Type B pancreatic cell (in vitro differentiated cells): ENCODE measurements at regions not wholly inside any gene's neighbourhood (a gene's known extent, or its start where the extent isn't known, plus 50 kb on each side); places are given as distances from the start of the nearest gene placed in this dataset.

Experiments
- DNase-seq: peaks from one replicate; pipeline ENCODE4 v3.0.0; 2021; ENCODE audit warnings: mixed read lengths; ENCODE audit not compliant: unreplicated experiment; ENCODE audit errors: extremely low spot score
- H3K27ac Mint-ChIP-seq: 2 replicates; pipeline ENCODE4 v1.8.0; 2021; ENCODE audit warnings: mild to moderate bottlenecking, mixed read lengths
- H3K27me3 Mint-ChIP-seq: 2 replicates; pipeline ENCODE4 v1.8.0; 2021; ENCODE audit warnings: mixed read lengths
- H3K36me3 Mint-ChIP-seq: 2 replicates; pipeline ENCODE4 v1.8.0; 2021; ENCODE audit warnings: mixed read lengths
- H3K4me1 Mint-ChIP-seq: one replicate; pipeline ENCODE4 v1.8.0; 2021; ENCODE audit warnings: mixed read lengths; ENCODE audit not compliant: unreplicated experiment
- H3K4me3 Mint-ChIP-seq: 2 replicates; pipeline ENCODE4 v1.8.0; 2021; ENCODE audit warnings: mild to moderate bottlenecking, mixed read lengths
- H3K9me3 Mint-ChIP-seq: 2 replicates; pipeline ENCODE4 v1.8.0; 2021; ENCODE audit warnings: mixed read lengths
- TF ChIP-seq, protein P1 (sequence below): fragments of 200-600 bp; sonication (generic); conservative IDR thresholded peaks from 2 replicates; pipeline ENCODE4 v1.5.0; 2021; ENCODE audit warnings: antibody characterized with exemption, mild to moderate bottlenecking

DNA sequence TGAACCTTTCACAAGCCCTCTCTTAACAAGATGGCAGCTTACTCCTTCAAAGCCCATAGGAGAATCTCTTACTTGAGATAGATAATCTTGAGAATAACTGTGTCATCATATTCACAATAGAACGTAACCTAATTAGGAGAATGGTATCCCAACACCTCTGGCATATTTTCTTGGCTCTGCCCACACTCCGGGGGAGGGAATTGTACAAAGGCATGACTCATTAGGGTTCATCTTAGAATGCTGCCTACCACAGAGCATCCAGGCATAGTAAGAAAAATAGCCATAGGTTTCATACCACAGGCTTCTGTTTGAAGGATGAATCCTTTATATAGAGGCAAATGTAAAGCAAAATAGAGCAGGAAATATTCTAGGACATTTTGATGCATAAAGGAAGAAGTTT, 1100.6 kb upstream of the CITED2 start:
- no peak for DNase-seq
- H3K4me3 Mint-ChIP-seq, result no peak overlapping the region
- H3K9me3 Mint-ChIP-seq, result no peaks in the 10 kb centered on the region
- no peaks in the 10 kb centered on the region for H3K27me3 Mint-ChIP-seq
- no peaks in the 10 kb centered on the region for H3K36me3 Mint-ChIP-seq
- no peak overlapping the region for H3K27ac Mint-ChIP-seq
- TF ChIP-seq, protein P1, sequence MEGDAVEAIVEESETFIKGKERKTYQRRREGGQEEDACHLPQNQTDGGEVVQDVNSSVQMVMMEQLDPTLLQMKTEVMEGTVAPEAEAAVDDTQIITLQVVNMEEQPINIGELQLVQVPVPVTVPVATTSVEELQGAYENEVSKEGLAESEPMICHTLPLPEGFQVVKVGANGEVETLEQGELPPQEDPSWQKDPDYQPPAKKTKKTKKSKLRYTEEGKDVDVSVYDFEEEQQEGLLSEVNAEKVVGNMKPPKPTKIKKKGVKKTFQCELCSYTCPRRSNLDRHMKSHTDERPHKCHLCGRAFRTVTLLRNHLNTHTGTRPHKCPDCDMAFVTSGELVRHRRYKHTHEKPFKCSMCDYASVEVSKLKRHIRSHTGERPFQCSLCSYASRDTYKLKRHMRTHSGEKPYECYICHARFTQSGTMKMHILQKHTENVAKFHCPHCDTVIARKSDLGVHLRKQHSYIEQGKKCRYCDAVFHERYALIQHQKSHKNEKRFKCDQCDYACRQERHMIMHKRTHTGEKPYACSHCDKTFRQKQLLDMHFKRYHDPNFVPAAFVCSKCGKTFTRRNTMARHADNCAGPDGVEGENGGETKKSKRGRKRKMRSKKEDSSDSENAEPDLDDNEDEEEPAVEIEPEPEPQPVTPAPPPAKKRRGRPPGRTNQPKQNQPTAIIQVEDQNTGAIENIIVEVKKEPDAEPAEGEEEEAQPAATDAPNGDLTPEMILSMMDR, result no peak
- no peaks in the 10 kb centered on the region for H3K4me1 Mint-ChIP-seq

DNA sequence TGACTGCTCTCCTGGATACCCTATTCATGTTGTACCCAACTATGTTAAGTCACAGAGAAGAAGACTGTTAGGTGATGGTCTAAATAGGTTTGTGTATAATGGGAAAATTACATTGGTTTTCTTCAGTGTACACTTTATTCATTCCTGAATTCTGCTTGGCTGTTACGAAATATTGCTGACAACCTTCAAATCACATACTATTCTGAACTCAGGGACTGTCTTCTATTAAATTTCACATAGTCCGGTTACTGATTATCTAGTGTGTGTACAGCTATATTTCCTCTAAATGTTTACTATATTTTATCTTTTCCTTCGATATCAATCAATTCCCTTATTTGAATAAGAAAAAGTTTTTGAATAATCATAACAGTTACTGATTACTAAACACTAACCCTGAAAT, 1090.3 kb upstream of the CITED2 start:
- DNase-seq, result no peak
- H3K9me3 Mint-ChIP-seq, result peaks cover 9% of the 10 kb centered on the region
- H3K27me3 Mint-ChIP-seq, result no peaks in the 10 kb centered on the region
- H3K4me1 Mint-ChIP-seq, result peaks cover 18% of the 10 kb centered on the region
- no peak overlapping the region for H3K4me3 Mint-ChIP-seq
- H3K27ac Mint-ChIP-seq, result no peak overlapping the region
- TF ChIP-seq, protein P1, result no peak
- H3K36me3 Mint-ChIP-seq, result peaks cover 4% of the 10 kb centered on the region

DNA sequence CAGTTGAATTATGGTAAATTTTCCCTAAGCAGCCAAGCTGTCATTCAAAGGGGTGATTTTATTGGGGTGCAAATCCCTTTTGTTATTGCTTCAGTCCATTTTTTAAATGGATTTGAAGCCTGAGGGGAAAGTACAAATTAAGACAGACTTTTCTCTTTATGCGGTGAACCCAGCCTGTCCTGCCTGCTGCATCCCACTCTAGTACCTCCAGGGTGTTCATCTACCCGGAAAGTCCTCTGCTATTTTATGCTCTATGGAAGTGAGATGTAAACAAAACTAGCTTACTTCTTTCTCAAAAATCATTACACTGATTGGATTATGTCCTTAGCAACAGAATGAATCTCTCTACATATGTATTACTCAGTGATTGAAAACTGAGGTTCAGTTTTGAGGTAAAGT, 1088.9 kb upstream of the CITED2 start:
- DNase-seq, result no peak
- Mint-ChIP-seq H3K9me3 (peaks cover 17% of the 10 kb centered on the region), H3K4me3 (no peak overlapping the region), H3K27ac (peak overlapping the region; percentile 73), H3K4me1 (peaks cover 28% of the 10 kb centered on the region), H3K36me3 (peaks cover 4% of the 10 kb centered on the region), H3K27me3 (no peaks in the 10 kb centered on the region)
- TF ChIP-seq, protein P1, result no peak

DNA sequence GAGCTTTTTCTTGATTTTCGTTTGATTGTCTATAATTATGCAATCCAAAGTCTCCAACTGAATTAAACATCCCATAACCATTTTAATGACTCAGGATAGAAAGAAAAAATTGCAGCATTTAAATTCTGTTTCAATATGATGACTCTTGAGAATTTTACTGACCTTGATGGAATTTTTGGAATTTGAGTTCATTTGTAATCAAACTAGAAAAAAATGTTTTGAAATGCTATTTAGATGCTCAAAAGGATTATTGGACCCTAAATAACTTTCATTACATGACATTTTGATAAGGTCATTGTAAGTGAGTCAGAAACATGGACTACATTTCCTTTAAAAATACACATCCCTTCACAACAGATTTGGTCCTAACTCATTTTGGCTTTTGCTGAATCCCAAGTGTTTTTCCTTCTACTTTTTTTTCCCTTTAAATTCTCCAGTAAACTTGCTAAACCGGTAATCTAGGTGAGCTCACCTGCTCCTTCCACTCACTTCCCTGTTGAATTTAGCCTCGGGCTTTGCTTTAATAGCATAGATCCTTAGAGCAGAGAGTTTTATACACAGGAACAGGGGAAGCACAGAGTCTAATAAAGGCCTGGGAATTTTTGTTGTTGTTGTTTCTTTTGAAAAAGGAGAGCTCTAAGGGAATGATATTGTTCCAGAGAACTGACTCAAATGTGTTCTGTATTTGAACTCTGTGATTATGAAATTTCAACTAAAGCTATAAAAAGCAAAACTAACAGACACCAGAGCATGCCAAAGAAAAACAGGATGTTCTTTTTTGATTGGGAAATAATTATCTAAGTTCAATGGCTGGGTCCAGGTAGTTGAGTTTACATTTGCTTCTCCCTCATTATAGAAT, 1088.2 kb upstream of the CITED2 start:
- H3K27ac Mint-ChIP-seq, result peak overlapping the region; percentile 73
- DNase-seq, result no peak
- no peaks in the 10 kb centered on the region for H3K27me3 Mint-ChIP-seq
- peaks cover 30% of the 10 kb centered on the region for H3K4me1 Mint-ChIP-seq
- H3K4me3 Mint-ChIP-seq, result no peak overlapping the region
- H3K36me3 Mint-ChIP-seq, result peaks cover 4% of the 10 kb centered on the region
- TF ChIP-seq, protein P1, result no peak
- peaks cover 17% of the 10 kb centered on the region for H3K9me3 Mint-ChIP-seq

DNA sequence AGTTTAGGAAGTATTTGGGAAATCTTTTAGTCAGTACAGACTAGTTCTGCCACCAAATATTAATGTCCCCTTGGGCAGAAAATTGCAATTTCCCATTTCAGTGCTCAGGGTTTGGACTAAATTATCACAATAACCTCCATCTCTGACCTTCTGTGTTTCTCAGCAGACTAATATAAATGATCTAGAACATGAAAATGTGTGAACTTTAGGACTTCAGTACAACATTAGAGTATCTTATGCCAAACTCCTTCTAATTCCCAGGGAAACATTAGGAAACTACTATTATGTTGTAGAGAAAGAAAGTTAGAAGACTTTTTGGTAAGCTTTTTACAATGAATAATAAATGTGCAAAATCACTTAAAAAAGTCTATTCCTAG, 1087.6 kb upstream of the CITED2 start:
- Mint-ChIP-seq H3K4me1 (peaks cover 30% of the 10 kb centered on the region), H3K27me3 (no peaks in the 10 kb centered on the region), H3K27ac (no peak overlapping the region), H3K36me3 (peaks cover 4% of the 10 kb centered on the region), H3K9me3 (peaks cover 17% of the 10 kb centered on the region), H3K4me3 (no peak overlapping the region)
- TF ChIP-seq, protein P1, result no peak
- no peak for DNase-seq
